Astrocyte (in vitro differentiated cells and primary cell): ENCODE measurements at regions not wholly inside any gene's neighbourhood (a gene's known extent, or its start where the extent isn't known, plus 50 kb on each side); places are given as distances from the start of the nearest gene placed in this dataset.

ENCODE experiments used
- EZH2 ChIP-seq: IDR thresholded peaks from 2 replicates; pipeline ENCODE4 v1.6.1; 2012; ENCODE audit warnings: mild to moderate bottlenecking, low read length, inconsistent platforms; ENCODE audit not compliant: insufficient read depth
- TF ChIP-seq, protein P1 (sequence below): IDR thresholded peaks from 2 replicates; pipeline ENCODE4 v1.5.1; 2011; ENCODE audit warnings: low read depth, mild to moderate bottlenecking, inconsistent platforms, low read length, moderate library complexity; ENCODE audit not compliant: insufficient read depth

GRCh38 chr2:153165021-153165420 is 313.5 kb downstream of the RPRM start:
- TF ChIP-seq, protein P1, sequence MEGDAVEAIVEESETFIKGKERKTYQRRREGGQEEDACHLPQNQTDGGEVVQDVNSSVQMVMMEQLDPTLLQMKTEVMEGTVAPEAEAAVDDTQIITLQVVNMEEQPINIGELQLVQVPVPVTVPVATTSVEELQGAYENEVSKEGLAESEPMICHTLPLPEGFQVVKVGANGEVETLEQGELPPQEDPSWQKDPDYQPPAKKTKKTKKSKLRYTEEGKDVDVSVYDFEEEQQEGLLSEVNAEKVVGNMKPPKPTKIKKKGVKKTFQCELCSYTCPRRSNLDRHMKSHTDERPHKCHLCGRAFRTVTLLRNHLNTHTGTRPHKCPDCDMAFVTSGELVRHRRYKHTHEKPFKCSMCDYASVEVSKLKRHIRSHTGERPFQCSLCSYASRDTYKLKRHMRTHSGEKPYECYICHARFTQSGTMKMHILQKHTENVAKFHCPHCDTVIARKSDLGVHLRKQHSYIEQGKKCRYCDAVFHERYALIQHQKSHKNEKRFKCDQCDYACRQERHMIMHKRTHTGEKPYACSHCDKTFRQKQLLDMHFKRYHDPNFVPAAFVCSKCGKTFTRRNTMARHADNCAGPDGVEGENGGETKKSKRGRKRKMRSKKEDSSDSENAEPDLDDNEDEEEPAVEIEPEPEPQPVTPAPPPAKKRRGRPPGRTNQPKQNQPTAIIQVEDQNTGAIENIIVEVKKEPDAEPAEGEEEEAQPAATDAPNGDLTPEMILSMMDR: no peak
- no peak for TF ChIP-seq EZH2
